ENCODE measurements at regions not wholly inside any gene's neighbourhood (a gene's known extent, or its start where the extent isn't known, plus 50 kb on each side); places are given as distances from the start of the nearest gene placed in this dataset.

DNA sequence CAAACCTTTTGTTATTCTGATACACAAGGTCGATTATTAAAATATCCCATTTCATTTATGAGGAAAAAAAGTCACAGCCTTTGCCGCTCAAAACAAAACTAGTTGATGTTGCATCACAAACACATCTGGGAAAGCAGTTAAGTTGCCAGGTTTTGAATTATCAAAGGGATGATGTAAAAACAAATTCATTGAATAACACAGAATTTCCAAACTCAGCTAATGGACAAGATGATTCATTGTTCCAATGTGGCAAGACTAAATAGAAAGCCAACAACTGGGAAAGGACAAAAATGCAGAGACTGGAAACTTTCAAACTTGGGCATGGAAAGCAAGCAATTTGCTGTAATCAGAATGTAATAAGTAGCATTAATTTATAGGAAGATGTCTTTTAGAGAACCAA is 610.0 kb upstream of the ZNF385D start:
- peak overlapping the region in 1 of 2 experiments; percentile 39; a peak in 2 of 4 replicates for H3K27ac ChIP-seq (ENCODE audit: low read depth in 2 of 2, low read length in 1 of 2)
- H3K27me3 ChIP-seq (ENCODE audit: insufficient read depth), result no peaks in the 10 kb centered on the region
- peak overlapping the region; percentile 23; the same call in 1 of the 2 replicates for H3K4me2 ChIP-seq

GRCh38 chr3:22361521-22361920 is 610.5 kb upstream of the ZNF385D start:
- CTCF ChIA-PET, result no interaction called here
- Histone ChIP-seq H3K9me3 (no peaks in the 10 kb centered on the region), H2AFZ (ENCODE audit: low read depth) (no peak overlapping the region), H3K27ac (ENCODE audit: low read depth in 2 of 2, low read length in 1 of 2) (peak overlapping the region in 1 of 2 experiments; percentile 64; a peak in 2 of 4 replicates), H3F3A (replicated peaks; ENCODE audit: insufficient read depth) (no peaks in the 10 kb centered on the region), H3K36me3 (replicated peaks in 1 of 2; ENCODE audit: control insufficient read depth in 1 of 2, insufficient read depth in 2 of 2, low read length in 1 of 2) (no peaks in the 10 kb centered on the region), H4K20me1 (ENCODE audit: insufficient read depth) (no peaks in the 10 kb centered on the region), H3K9me2 (no peaks in the 10 kb centered on the region), H3K4me3 (ENCODE audit: low read depth in 2 of 2, low read length in 1 of 2) (no peak overlapping the region), H3K4me1 (ENCODE audit: control insufficient read depth in 1 of 2, insufficient read depth in 2 of 2, low read depth in 1 of 2, low read length in 1 of 2) (no peaks in the 10 kb centered on the region; a peak in 1 of 4 replicates), H3K79me2 (ENCODE audit: insufficient read depth) (no peaks in the 10 kb centered on the region), H3K27me3 (ENCODE audit: insufficient read depth) (no peaks in the 10 kb centered on the region), H3K4me2 (peak overlapping the region; percentile 23; the same call in 1 of the 2 replicates), H3K9ac (no peak overlapping the region)
- TF ChIP-seq PBX3 (IDR thresholded peaks at IDR 0.05) (peak; percentile 19; the same call in 1 of the 2 replicates), TEAD4 (IDR thresholded peaks at IDR 0.05; ENCODE audit: borderline replicate concordance, insufficient read depth) (no peak), MXI1 (IDR thresholded peaks at IDR 0.05; ENCODE audit: low read depth, low read length) (no peak), USF1 (IDR thresholded peaks at IDR 0.05; ENCODE audit: borderline replicate concordance, low read depth) (no peak), ELF1 (IDR thresholded peaks at IDR 0.05) (no peak), RAD21 (IDR thresholded peaks at IDR 0.05; ENCODE audit: low read length) (no peak), JUND (IDR thresholded peaks at IDR 0.05) (peak; percentile 13; the same call in 1 of the 2 replicates), TCF12 (IDR thresholded peaks at IDR 0.05) (no peak), ZBTB33 (IDR thresholded peaks at IDR 0.05; ENCODE audit: borderline replicate concordance, low read depth) (no peak)
- TF ChIP-seq, protein P1, sequence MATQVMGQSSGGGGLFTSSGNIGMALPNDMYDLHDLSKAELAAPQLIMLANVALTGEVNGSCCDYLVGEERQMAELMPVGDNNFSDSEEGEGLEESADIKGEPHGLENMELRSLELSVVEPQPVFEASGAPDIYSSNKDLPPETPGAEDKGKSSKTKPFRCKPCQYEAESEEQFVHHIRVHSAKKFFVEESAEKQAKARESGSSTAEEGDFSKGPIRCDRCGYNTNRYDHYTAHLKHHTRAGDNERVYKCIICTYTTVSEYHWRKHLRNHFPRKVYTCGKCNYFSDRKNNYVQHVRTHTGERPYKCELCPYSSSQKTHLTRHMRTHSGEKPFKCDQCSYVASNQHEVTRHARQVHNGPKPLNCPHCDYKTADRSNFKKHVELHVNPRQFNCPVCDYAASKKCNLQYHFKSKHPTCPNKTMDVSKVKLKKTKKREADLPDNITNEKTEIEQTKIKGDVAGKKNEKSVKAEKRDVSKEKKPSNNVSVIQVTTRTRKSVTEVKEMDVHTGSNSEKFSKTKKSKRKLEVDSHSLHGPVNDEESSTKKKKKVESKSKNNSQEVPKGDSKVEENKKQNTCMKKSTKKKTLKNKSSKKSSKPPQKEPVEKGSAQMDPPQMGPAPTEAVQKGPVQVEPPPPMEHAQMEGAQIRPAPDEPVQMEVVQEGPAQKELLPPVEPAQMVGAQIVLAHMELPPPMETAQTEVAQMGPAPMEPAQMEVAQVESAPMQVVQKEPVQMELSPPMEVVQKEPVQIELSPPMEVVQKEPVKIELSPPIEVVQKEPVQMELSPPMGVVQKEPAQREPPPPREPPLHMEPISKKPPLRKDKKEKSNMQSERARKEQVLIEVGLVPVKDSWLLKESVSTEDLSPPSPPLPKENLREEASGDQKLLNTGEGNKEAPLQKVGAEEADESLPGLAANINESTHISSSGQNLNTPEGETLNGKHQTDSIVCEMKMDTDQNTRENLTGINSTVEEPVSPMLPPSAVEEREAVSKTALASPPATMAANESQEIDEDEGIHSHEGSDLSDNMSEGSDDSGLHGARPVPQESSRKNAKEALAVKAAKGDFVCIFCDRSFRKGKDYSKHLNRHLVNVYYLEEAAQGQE (IDR thresholded peaks at IDR 0.05; ENCODE audit: low read depth, low read length), result no peak
- POLR2A ChIA-PET, result no interaction called here
- no peak for DNase-seq
- WGBS (ENCODE audit: low lambda C conversion rate), result 20% methylated on average over 1 of the region's 1 CpG

More for the DNA sequence above, 610.0 kb upstream of the ZNF385D start:
- H4K20me1 ChIP-seq (ENCODE audit: insufficient read depth), result no peaks in the 10 kb centered on the region
- ChIA-PET POLR2A (no interaction called here), CTCF (no interaction called here)
- no peaks in the 10 kb centered on the region for H3K36me3 ChIP-seq (replicated peaks in 1 of 2; ENCODE audit: control insufficient read depth in 1 of 2, insufficient read depth in 2 of 2, low read length in 1 of 2)
- no peaks in the 10 kb centered on the region for H3K9me2 ChIP-seq
- no peaks in the 10 kb centered on the region; a peak in 1 of 4 replicates for H3K4me1 ChIP-seq (ENCODE audit: control insufficient read depth in 1 of 2, insufficient read depth in 2 of 2, low read depth in 1 of 2, low read length in 1 of 2)
- H3K9me3 ChIP-seq, result no peaks in the 10 kb centered on the region
- no peak for DNase-seq
- WGBS (ENCODE audit: low lambda C conversion rate), result 70% methylated on average over 2 of the region's 2 CpGs
- H2AFZ ChIP-seq (ENCODE audit: low read depth), result no peak overlapping the region
- no peak overlapping the region for H3K4me3 ChIP-seq (ENCODE audit: low read depth in 2 of 2, low read length in 1 of 2)
- no peaks in the 10 kb centered on the region for H3F3A ChIP-seq (replicated peaks; ENCODE audit: insufficient read depth)
- TF ChIP-seq USF1 (IDR thresholded peaks at IDR 0.05; ENCODE audit: borderline replicate concordance, low read depth), result no peak
- TF ChIP-seq JUND (IDR thresholded peaks at IDR 0.05), result no peak
- no peak for TF ChIP-seq NRF1 (IDR thresholded peaks at IDR 0.05; ENCODE audit: low read depth, low read length)
- no peak for TF ChIP-seq RCOR1 (IDR thresholded peaks at IDR 0.05; ENCODE audit: low read length)
- no peak for TF ChIP-seq GABPA (IDR thresholded peaks at IDR 0.05; ENCODE audit: low read depth)
- no peak overlapping the region for H3K9ac ChIP-seq
- H3K79me2 ChIP-seq (ENCODE audit: insufficient read depth), result no peaks in the 10 kb centered on the region

Data from SK-N-SH (cell line).